Smooth muscle cell (in vitro differentiated cells): ENCODE measurements at regions not wholly inside any gene's neighbourhood (a gene's known extent, or its start where the extent isn't known, plus 50 kb on each side); places are given as distances from the start of the nearest gene placed in this dataset.

Source experiments
- DNase-seq: peaks from one replicate; lab custom pipeline; 2025; ENCODE audit not compliant: unreplicated experiment; lab: John Stamatoyannopoulos, UW
- H2AFZ ChIP-seq: fragments of 200-600 bp; sonication (generic); 2 replicates; pipeline ENCODE4 v1.6.0; 2016; ENCODE audit warnings: antibody characterized with exemption, low read depth, mild to moderate bottlenecking
- H3F3A ChIP-seq: fragments of 200-600 bp; sonication (generic); 2 replicates; pipeline ENCODE4 v1.6.0; 2017; ENCODE audit warnings: antibody characterized with exemption, low read depth
- H3K27ac ChIP-seq: fragments of 200-600 bp; sonication (generic); 2 replicates; pipeline ENCODE4 v1.5.1; 2016; ENCODE audit warnings: low read depth, mild to moderate bottlenecking
- H3K27me3 ChIP-seq: fragments of 200-600 bp; sonication (generic); 2 replicates; pipeline ENCODE4 v1.6.1; 2016; ENCODE audit warnings: low read depth, mild to moderate bottlenecking
- H3K36me3 ChIP-seq: fragments of 200-600 bp; sonication (generic); 2 replicates; pipeline ENCODE4 v1.5.1; 2016; ENCODE audit warnings: low read depth
- H3K4me1 ChIP-seq: fragments of 200-600 bp; sonication (generic); 2 replicates; pipeline ENCODE4 v1.5.1; 2016; ENCODE audit warnings: low read depth
- H3K4me2 ChIP-seq: fragments of 200-600 bp; sonication (generic); 2 replicates; pipeline ENCODE4 v1.6.0; 2016; ENCODE audit warnings: mild to moderate bottlenecking
- H3K4me3 ChIP-seq: fragments of 200-600 bp; sonication (generic); 2 replicates; pipeline ENCODE4 v1.5.1; 2016; ENCODE audit warnings: mild to moderate bottlenecking
- H3K79me2 ChIP-seq: fragments of 200-600 bp; sonication (generic); 2 replicates; pipeline ENCODE4 v1.6.0; 2016; ENCODE audit warnings: low read depth, mild to moderate bottlenecking
- H3K9ac ChIP-seq: fragments of 200-600 bp; sonication (generic); 2 replicates; pipeline ENCODE4 v1.6.0; 2016; ENCODE audit warnings: low read depth
- H3K9me3 ChIP-seq: fragments of 200-600 bp; sonication (generic); replicated peaks from 2 replicates; pipeline ENCODE4 v1.5.1; 2016; ENCODE audit warnings: low read depth
- H4K20me1 ChIP-seq: fragments of 200-600 bp; sonication (generic); 2 replicates; pipeline ENCODE4 v1.6.0; 2016; ENCODE audit warnings: low read depth
- WGBS: methylation state at CpG from one replicate; pipeline ENCODE4 v1.1.7; 2016; ENCODE audit warnings: low lambda C conversion rate; 5-methylcytosine and 5-hydroxymethylcytosine counted together
- TF ChIP-seq, protein P1 (sequence below): fragments of 200-600 bp; sonication (generic); IDR thresholded peaks from 2 replicates; pipeline ENCODE4 v1.5.1; 2017; ENCODE audit warnings: borderline replicate concordance, mild to moderate bottlenecking, antibody characterized with exemption; ENCODE audit not compliant: insufficient read depth, poor library complexity, severe bottlenecking

DNA sequence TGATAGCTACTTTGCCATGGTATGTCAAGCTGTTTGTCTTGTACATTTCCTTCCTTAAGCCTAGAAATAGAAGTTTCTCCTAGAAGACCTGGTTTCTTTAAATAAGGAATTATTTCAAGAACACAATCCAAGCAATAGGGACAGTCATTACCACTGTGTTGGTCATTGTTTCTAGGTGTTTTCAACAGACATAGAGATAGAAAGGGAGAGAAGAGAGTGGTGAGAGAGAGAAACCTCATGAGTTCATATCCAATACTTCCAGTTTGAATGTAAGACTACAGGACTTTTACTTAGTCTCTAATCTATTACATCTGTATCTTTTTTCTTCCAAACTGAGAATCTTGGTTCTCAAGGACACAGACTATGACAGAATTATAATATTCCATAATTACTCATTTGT is 245.9 kb upstream of the STARD13 start:
- Histone ChIP-seq H3K4me1 (peaks cover 1% of the 10 kb centered on the region), H3K9me3 (no peaks in the 10 kb centered on the region), H3K4me2 (no peak overlapping the region), H3K36me3 (no peaks in the 10 kb centered on the region), H3K9ac (no peak overlapping the region), H3K4me3 (no peak overlapping the region), H2AFZ (no peak overlapping the region), H3K27me3 (no peaks in the 10 kb centered on the region), H4K20me1 (no peaks in the 10 kb centered on the region), H3K27ac (no peak overlapping the region), H3K79me2 (no peaks in the 10 kb centered on the region), H3F3A (no peaks in the 10 kb centered on the region)
- TF ChIP-seq, protein P1, sequence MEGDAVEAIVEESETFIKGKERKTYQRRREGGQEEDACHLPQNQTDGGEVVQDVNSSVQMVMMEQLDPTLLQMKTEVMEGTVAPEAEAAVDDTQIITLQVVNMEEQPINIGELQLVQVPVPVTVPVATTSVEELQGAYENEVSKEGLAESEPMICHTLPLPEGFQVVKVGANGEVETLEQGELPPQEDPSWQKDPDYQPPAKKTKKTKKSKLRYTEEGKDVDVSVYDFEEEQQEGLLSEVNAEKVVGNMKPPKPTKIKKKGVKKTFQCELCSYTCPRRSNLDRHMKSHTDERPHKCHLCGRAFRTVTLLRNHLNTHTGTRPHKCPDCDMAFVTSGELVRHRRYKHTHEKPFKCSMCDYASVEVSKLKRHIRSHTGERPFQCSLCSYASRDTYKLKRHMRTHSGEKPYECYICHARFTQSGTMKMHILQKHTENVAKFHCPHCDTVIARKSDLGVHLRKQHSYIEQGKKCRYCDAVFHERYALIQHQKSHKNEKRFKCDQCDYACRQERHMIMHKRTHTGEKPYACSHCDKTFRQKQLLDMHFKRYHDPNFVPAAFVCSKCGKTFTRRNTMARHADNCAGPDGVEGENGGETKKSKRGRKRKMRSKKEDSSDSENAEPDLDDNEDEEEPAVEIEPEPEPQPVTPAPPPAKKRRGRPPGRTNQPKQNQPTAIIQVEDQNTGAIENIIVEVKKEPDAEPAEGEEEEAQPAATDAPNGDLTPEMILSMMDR, result no peak
- no peak for DNase-seq

DNA sequence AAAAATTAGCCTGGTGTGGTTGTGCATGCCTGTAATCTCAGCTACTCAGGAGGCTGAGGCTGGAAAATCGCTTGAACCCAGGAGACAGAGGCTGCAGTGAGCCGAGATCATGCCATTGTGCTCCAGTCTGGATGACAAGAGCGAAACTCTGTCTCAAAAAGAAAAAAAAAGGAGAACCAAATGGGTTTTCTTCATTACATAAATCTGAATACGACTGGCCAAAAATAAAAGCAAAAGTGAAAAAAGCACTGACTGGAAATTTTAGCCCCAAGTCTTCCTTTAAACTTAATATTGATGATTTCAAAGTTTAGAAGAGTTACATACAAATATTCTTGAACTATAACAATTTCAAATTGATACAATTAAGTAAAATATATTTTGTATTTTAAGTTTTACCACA is 249.5 kb upstream of the STARD13 start:
- Histone ChIP-seq H3K4me1 (peaks cover 12% of the 10 kb centered on the region), H3K27ac (no peak overlapping the region), H3K36me3 (no peaks in the 10 kb centered on the region), H4K20me1 (no peaks in the 10 kb centered on the region), H3K9me3 (no peaks in the 10 kb centered on the region), H3F3A (peaks cover 3% of the 10 kb centered on the region), H3K79me2 (no peaks in the 10 kb centered on the region), H3K27me3 (no peaks in the 10 kb centered on the region), H3K4me2 (no peak overlapping the region), H2AFZ (no peak overlapping the region), H3K4me3 (no peak overlapping the region), H3K9ac (no peak overlapping the region)
- WGBS, result 97% methylated on average over 4 of the region's 4 CpGs
- DNase-seq, result no peak
- TF ChIP-seq, protein P1, result no peak

DNA sequence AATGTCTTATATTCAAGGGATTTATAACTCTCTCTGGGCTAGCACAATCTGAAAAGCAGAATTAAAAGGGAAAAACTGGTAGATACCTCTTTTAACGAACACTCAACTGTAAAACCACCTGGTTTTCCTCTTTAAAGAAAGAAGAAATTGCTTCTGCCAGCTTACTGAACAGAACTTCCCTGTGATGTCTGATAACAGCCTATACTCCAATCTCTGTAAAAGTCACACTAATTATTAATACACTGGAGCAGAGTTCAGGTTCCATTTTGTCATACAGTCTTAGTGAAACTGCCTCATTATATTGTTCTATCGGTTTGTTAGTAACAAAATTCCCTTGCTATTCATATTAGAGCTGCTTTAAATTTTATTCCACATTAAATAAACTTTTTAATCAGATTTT is 251.0 kb upstream of the STARD13 start:
- Histone ChIP-seq H3K9ac (peak overlapping the region; percentile 63), H3K4me1 (peaks cover 22% of the 10 kb centered on the region), H3K9me3 (no peaks in the 10 kb centered on the region), H3K27ac (peak overlapping the region; percentile 97), H3F3A (peaks cover 14% of the 10 kb centered on the region), H3K27me3 (no peaks in the 10 kb centered on the region), H3K4me2 (peak overlapping the region; percentile 67), H4K20me1 (no peaks in the 10 kb centered on the region), H3K4me3 (peak overlapping the region; percentile 19), H3K79me2 (no peaks in the 10 kb centered on the region), H2AFZ (peak overlapping the region; percentile 52), H3K36me3 (no peaks in the 10 kb centered on the region)
- TF ChIP-seq, protein P1, result no peak
- no peak for DNase-seq
- WGBS, result 41% methylated on average over 2 of the region's 2 CpGs

DNA sequence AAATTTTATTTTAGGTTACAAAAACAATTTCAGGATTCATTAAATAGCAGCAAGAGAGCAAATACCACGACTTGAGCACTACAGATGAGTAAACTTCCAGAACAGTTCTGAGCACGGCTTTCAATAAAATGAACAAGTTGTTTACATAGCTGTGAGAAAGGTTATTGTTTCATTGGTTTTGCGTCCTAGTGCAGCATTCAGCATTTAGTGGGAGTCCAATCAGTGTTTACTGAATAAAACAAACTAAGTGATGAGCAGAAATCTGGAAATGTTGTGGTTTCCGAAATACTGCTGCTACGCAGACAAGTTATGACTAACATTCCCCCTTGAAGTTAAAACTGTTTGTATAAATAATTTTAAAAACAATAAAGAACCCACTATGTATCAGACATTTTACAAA is 251.5 kb upstream of the STARD13 start:
- Histone ChIP-seq H2AFZ (peak overlapping the region; percentile 52), H3K4me3 (peak overlapping the region; percentile 19), H3K9me3 (no peaks in the 10 kb centered on the region), H3K4me1 (peaks cover 24% of the 10 kb centered on the region), H3F3A (peaks cover 14% of the 10 kb centered on the region), H3K27me3 (no peaks in the 10 kb centered on the region), H3K27ac (peak overlapping the region; percentile 97), H3K79me2 (no peaks in the 10 kb centered on the region), H3K4me2 (peak overlapping the region; percentile 67), H4K20me1 (no peaks in the 10 kb centered on the region), H3K36me3 (no peaks in the 10 kb centered on the region), H3K9ac (peak overlapping the region; percentile 75)
- WGBS, result 16% methylated on average over 5 of the region's 5 CpGs
- TF ChIP-seq, protein P1, result no peak
- DNase-seq, result no peak
